ENCODE measurements at regions not wholly inside any gene's neighbourhood (a gene's known extent, or its start where the extent isn't known, plus 50 kb on each side); places are given as distances from the start of the nearest gene placed in this dataset.
"Not testable (repeated sequence)": the region's sequence is repeated elsewhere in the genome, so short reads cannot be mapped to it uniquely, and the experiment has no call there.

- no peaks in the 10 kb centered on the region for H3K9me3 ChIP-seq
- H3K27ac ChIP-seq: no peak overlapping the region
- H3K27me3 ChIP-seq (replicated peaks; ENCODE audit: insufficient read depth): no peaks in the 10 kb centered on the region
- no peak overlapping the region for H3K4me3 ChIP-seq
- ATAC-seq (ENCODE audit: insufficient number of reproducible peaks, low FRiP score, low read depth): no peak
- peaks cover 0 to 3% of the 10 kb centered on the region in 2 donors for H3K4me1 ChIP-seq (ENCODE audit: control insufficient read depth in 1 of 2, low read depth in 2 of 2)
- no peaks in the 10 kb centered on the region for H3K36me3 ChIP-seq
- no peak for DNase-seq (ENCODE audit: low spot score)
- no peak for TF ChIP-seq CTCF (IDR thresholded peaks at IDR 0.05)
Observed at GRCh38 chr6:86712039-86712438, 225.3 kb upstream of the HTR1E start.

GRCh38 chr6:86707545-86708120 lies 229.7 kb upstream of the HTR1E start:
- Histone ChIP-seq H3K4me1 (ENCODE audit: control insufficient read depth in 1 of 2, low read depth in 2 of 2) (peaks cover 0 to 3% of the 10 kb centered on the region in 2 donors), H3K9me3 (no peaks in the 10 kb centered on the region), H3K27me3 (replicated peaks; ENCODE audit: insufficient read depth) (no peaks in the 10 kb centered on the region), H3K4me3 (no peak overlapping the region), H3K36me3 (no peaks in the 10 kb centered on the region), H3K27ac (no peak overlapping the region)
- no peak for TF ChIP-seq CTCF (IDR thresholded peaks at IDR 0.05)
- no peak for ATAC-seq (ENCODE audit: insufficient number of reproducible peaks, low FRiP score, low read depth)
- DNase-seq (ENCODE audit: low spot score): no peak

- H3K36me3 ChIP-seq: no peaks in the 10 kb centered on the region
- TF ChIP-seq CTCF (IDR thresholded peaks at IDR 0.05): no peak
- ATAC-seq (ENCODE audit: insufficient number of reproducible peaks, low FRiP score, low read depth) (no peak), DNase-seq (ENCODE audit: low spot score) (no peak)
- no peak overlapping the region for H3K27ac ChIP-seq
- H3K4me1 ChIP-seq (ENCODE audit: control insufficient read depth in 1 of 2, low read depth in 2 of 2): peaks cover 0 to 3% of the 10 kb centered on the region in 2 donors
- no peak overlapping the region for H3K4me3 ChIP-seq
- no peaks in the 10 kb centered on the region for H3K27me3 ChIP-seq (replicated peaks; ENCODE audit: insufficient read depth)
- H3K9me3 ChIP-seq: no peaks in the 10 kb centered on the region
Observed at GRCh38 chr6:86706449-86706848, 230.9 kb upstream of the HTR1E start.

GRCh38 chr6:86701228-86701627 lies 236.1 kb upstream of the HTR1E start:
- H3K9me3 ChIP-seq; DNase-seq (ENCODE audit: low spot score); H3K4me3 ChIP-seq; H3K36me3 ChIP-seq; H3K27me3 ChIP-seq (replicated peaks; ENCODE audit: insufficient read depth); ATAC-seq (ENCODE audit: insufficient number of reproducible peaks, low FRiP score, low read depth); H3K4me1 ChIP-seq (ENCODE audit: control insufficient read depth in 1 of 2, low read depth in 2 of 2); H3K27ac ChIP-seq: not testable (repeated sequence)

GRCh38 chr6:86686496-86686895 lies 250.8 kb upstream of the HTR1E start:
- Histone ChIP-seq H3K27ac (no peak overlapping the region), H3K4me1 (ENCODE audit: control insufficient read depth in 1 of 2, low read depth in 2 of 2) (no peaks in the 10 kb centered on the region), H3K9me3 (no peaks in the 10 kb centered on the region), H3K27me3 (replicated peaks; ENCODE audit: insufficient read depth) (no peaks in the 10 kb centered on the region), H3K36me3 (no peaks in the 10 kb centered on the region), H3K4me3 (no peak overlapping the region)
- no peak for DNase-seq (ENCODE audit: low spot score)
- ATAC-seq (ENCODE audit: insufficient number of reproducible peaks, low FRiP score, low read depth): no peak
- no peak for TF ChIP-seq CTCF (IDR thresholded peaks at IDR 0.05)

GRCh38 chr6:86685230-86685797 lies 252.0 kb upstream of the HTR1E start:
- no peak for TF ChIP-seq CTCF (IDR thresholded peaks at IDR 0.05)
- H3K4me3 ChIP-seq: no peak overlapping the region
- DNase-seq (ENCODE audit: low spot score) (no peak), ATAC-seq (ENCODE audit: insufficient number of reproducible peaks, low FRiP score, low read depth) (no peak)
- H3K27ac ChIP-seq: no peak overlapping the region
- no peaks in the 10 kb centered on the region for H3K36me3 ChIP-seq
- no peaks in the 10 kb centered on the region for H3K4me1 ChIP-seq (ENCODE audit: control insufficient read depth in 1 of 2, low read depth in 2 of 2)
- no peaks in the 10 kb centered on the region for H3K27me3 ChIP-seq (replicated peaks; ENCODE audit: insufficient read depth)
- no peaks in the 10 kb centered on the region for H3K9me3 ChIP-seq

Measured in thoracic aorta (tissue), 2 donors.